ENCODE measurements at regions not wholly inside any gene's neighbourhood (a gene's known extent, or its start where the extent isn't known, plus 50 kb on each side); places are given as distances from the start of the nearest gene placed in this dataset.
A peak's percentile ranks its signal among the peaks of the same experiment; 100 is the strongest.

- Mint-ChIP-seq H3K36me3 (no peaks in the 10 kb centered on the region), H3K4me1 (no peaks in the 10 kb centered on the region)
- no peak for ATAC-seq (ENCODE audit: low read depth in 2 of 2)
Observed at GRCh38 chr6:93057584-93057983, 361.8 kb downstream of the EPHA7 start.

GRCh38 chr6:93048381-93048780 lies 371.0 kb downstream of the EPHA7 start:
- Mint-ChIP-seq H3K36me3 (no peaks in the 10 kb centered on the region), H3K27ac (no peak overlapping the region), H3K4me3 (no peak overlapping the region), H3K27me3 (no peaks in the 10 kb centered on the region), H3K9me3 (peaks cover 0 to 5% (median 0%) of the 10 kb centered on the region in 7 donors), H3K4me1 (no peaks in the 10 kb centered on the region)
- DNase-seq (no peak), ATAC-seq (ENCODE audit: low read depth in 2 of 2) (no peak)

More at GRCh38 chr6:93057584-93057983, 361.8 kb downstream of the EPHA7 start:
- Mint-ChIP-seq H3K4me3 (no peak overlapping the region), H3K9me3 (peaks cover 0 to 15% (median 3%) of the 10 kb centered on the region in 7 donors), H3K27ac (peak overlapping the region in 1 of 6 donors; percentile 1), H3K27me3 (no peaks in the 10 kb centered on the region)
- DNase-seq = no peak

- Mint-ChIP-seq H3K27ac (no peak overlapping the region), H3K4me1 (no peaks in the 10 kb centered on the region), H3K27me3 (no peaks in the 10 kb centered on the region), H3K9me3 (peaks cover 0 to 5% (median 0%) of the 10 kb centered on the region in 7 donors), H3K36me3 (no peaks in the 10 kb centered on the region), H3K4me3 (no peak overlapping the region)
- ATAC-seq (ENCODE audit: low read depth in 2 of 2) (no peak), DNase-seq (no peak)
Observed at GRCh38 chr6:93047033-93047432, 372.3 kb downstream of the EPHA7 start.

GRCh38 chr6:93045156-93045555 lies 374.2 kb downstream of the EPHA7 start:
- DNase-seq = no peak
- Mint-ChIP-seq H3K9me3 (peaks cover 0 to 5% (median 0%) of the 10 kb centered on the region in 7 donors), H3K4me1 (no peaks in the 10 kb centered on the region)

GRCh38 chr6:93040375-93040774 lies 379.0 kb downstream of the EPHA7 start:
- DNase-seq (no peak), ATAC-seq (ENCODE audit: low read depth in 2 of 2) (no peak)
- Mint-ChIP-seq H3K4me1 (no peaks in the 10 kb centered on the region), H3K27ac (no peak overlapping the region), H3K36me3 (no peaks in the 10 kb centered on the region), H3K27me3 (no peaks in the 10 kb centered on the region), H3K4me3 (no peak overlapping the region), H3K9me3 (peaks cover 6 to 28% (median 15%) of the 10 kb centered on the region in 7 donors)

More at GRCh38 chr6:93045156-93045555, 374.2 kb downstream of the EPHA7 start:
- no peak overlapping the region for H3K27ac Mint-ChIP-seq
- H3K4me3 Mint-ChIP-seq = no peak overlapping the region
- H3K27me3 Mint-ChIP-seq = no peaks in the 10 kb centered on the region
- H3K36me3 Mint-ChIP-seq = no peaks in the 10 kb centered on the region
- no peak for ATAC-seq (ENCODE audit: low read depth in 2 of 2)

GRCh38 chr6:93036835-93037234 lies 382.5 kb downstream of the EPHA7 start:
- ATAC-seq (ENCODE audit: low read depth in 2 of 2) = no peak
- H3K4me3 Mint-ChIP-seq = no peak overlapping the region
- H3K36me3 Mint-ChIP-seq = no peaks in the 10 kb centered on the region
- no peak overlapping the region for H3K27ac Mint-ChIP-seq
- H3K4me1 Mint-ChIP-seq = no peaks in the 10 kb centered on the region
- H3K27me3 Mint-ChIP-seq = no peaks in the 10 kb centered on the region
- peaks cover 4 to 32% (median 19%) of the 10 kb centered on the region in 7 donors for H3K9me3 Mint-ChIP-seq
- no peak for DNase-seq

- DNase-seq (no peak), ATAC-seq (ENCODE audit: low read depth in 2 of 2) (no peak)
- H3K4me1 Mint-ChIP-seq = no peaks in the 10 kb centered on the region
- no peaks in the 10 kb centered on the region for H3K27me3 Mint-ChIP-seq
- no peak overlapping the region for H3K4me3 Mint-ChIP-seq
- H3K9me3 Mint-ChIP-seq = peaks cover 5 to 32% (median 20%) of the 10 kb centered on the region in 7 donors
- H3K27ac Mint-ChIP-seq = no peak overlapping the region
- no peaks in the 10 kb centered on the region for H3K36me3 Mint-ChIP-seq
Observed at GRCh38 chr6:93035756-93036155, 383.6 kb downstream of the EPHA7 start.

GRCh38 chr6:93021235-93021915 lies 398.0 kb downstream of the EPHA7 start:
- DNase-seq = no peak
- no peak overlapping the region for H3K27ac Mint-ChIP-seq
- no peak for ATAC-seq (ENCODE audit: low read depth in 2 of 2)
- no peaks in the 10 kb centered on the region for H3K36me3 Mint-ChIP-seq
- H3K27me3 Mint-ChIP-seq = no peaks in the 10 kb centered on the region
- peaks cover 0 to 6% (median 5%) of the 10 kb centered on the region in 7 donors for H3K9me3 Mint-ChIP-seq
- no peak overlapping the region for H3K4me3 Mint-ChIP-seq
- H3K4me1 Mint-ChIP-seq = no peaks in the 10 kb centered on the region

GRCh38 chr6:93017626-93018025 lies 401.7 kb downstream of the EPHA7 start:
- Mint-ChIP-seq H3K36me3 (no peaks in the 10 kb centered on the region), H3K4me3 (no peak overlapping the region), H3K4me1 (no peaks in the 10 kb centered on the region), H3K27ac (no peak overlapping the region), H3K27me3 (no peaks in the 10 kb centered on the region), H3K9me3 (peaks cover 0 to 5% (median 4%) of the 10 kb centered on the region in 7 donors)
- no peak for ATAC-seq (ENCODE audit: low read depth in 2 of 2)
- no peak for DNase-seq

- H3K4me3 Mint-ChIP-seq = no peak overlapping the region
- H3K27ac Mint-ChIP-seq = no peak overlapping the region
- H3K4me1 Mint-ChIP-seq = no peaks in the 10 kb centered on the region
- no peaks in the 10 kb centered on the region for H3K27me3 Mint-ChIP-seq
- peaks cover 0 to 5% (median 4%) of the 10 kb centered on the region in 7 donors for H3K9me3 Mint-ChIP-seq
- no peak for DNase-seq
- no peak for ATAC-seq (ENCODE audit: low read depth in 2 of 2)
- H3K36me3 Mint-ChIP-seq = no peaks in the 10 kb centered on the region
Observed at GRCh38 chr6:93017213-93017612, 402.1 kb downstream of the EPHA7 start.

- no peak overlapping the region for H3K27ac Mint-ChIP-seq
- DNase-seq (no peak), ATAC-seq (ENCODE audit: low read depth in 2 of 2) (no peak)
- H3K36me3 Mint-ChIP-seq = no peaks in the 10 kb centered on the region
- H3K27me3 Mint-ChIP-seq = no peaks in the 10 kb centered on the region
- H3K4me3 Mint-ChIP-seq = no peak overlapping the region
- peaks cover 0 to 4% (median 0%) of the 10 kb centered on the region in 7 donors for H3K9me3 Mint-ChIP-seq
- H3K4me1 Mint-ChIP-seq = no peaks in the 10 kb centered on the region
Observed at GRCh38 chr6:93013054-93013453, 406.3 kb downstream of the EPHA7 start.

GRCh38 chr6:93008375-93008774 lies 411.0 kb downstream of the EPHA7 start:
- H3K27me3 Mint-ChIP-seq = no peaks in the 10 kb centered on the region
- H3K4me3 Mint-ChIP-seq = no peak overlapping the region
- no peaks in the 10 kb centered on the region for H3K36me3 Mint-ChIP-seq
- ATAC-seq (ENCODE audit: low read depth in 2 of 2) (no peak), DNase-seq (no peak)
- no peak overlapping the region for H3K27ac Mint-ChIP-seq
- H3K9me3 Mint-ChIP-seq = peaks cover 0 to 6% (median 0%) of the 10 kb centered on the region in 7 donors
- H3K4me1 Mint-ChIP-seq = no peaks in the 10 kb centered on the region

GRCh38 chr6:92989656-92990055 lies 429.7 kb downstream of the EPHA7 start:
- peak overlapping the region in 1 of 8 donors; percentile 10 for H3K4me3 Mint-ChIP-seq
- DNase-seq (no peak), ATAC-seq (ENCODE audit: low read depth in 2 of 2) (no peak)
- H3K27me3 Mint-ChIP-seq = no peaks in the 10 kb centered on the region
- no peak overlapping the region for H3K27ac Mint-ChIP-seq
- H3K9me3 Mint-ChIP-seq = peaks cover 0 to 3% (median 0%) of the 10 kb centered on the region in 7 donors
- H3K4me1 Mint-ChIP-seq = no peaks in the 10 kb centered on the region
- H3K36me3 Mint-ChIP-seq = no peaks in the 10 kb centered on the region

GRCh38 chr6:92979281-92979680 lies 440.1 kb downstream of the EPHA7 start:
- H3K27me3 Mint-ChIP-seq = no peaks in the 10 kb centered on the region
- no peak for ATAC-seq (ENCODE audit: low read depth in 2 of 2)
- H3K9me3 Mint-ChIP-seq = peaks cover 0 to 5% (median 0%) of the 10 kb centered on the region in 7 donors
- DNase-seq = no peak
- no peaks in the 10 kb centered on the region for H3K4me1 Mint-ChIP-seq
- no peaks in the 10 kb centered on the region for H3K36me3 Mint-ChIP-seq
- H3K27ac Mint-ChIP-seq = no peak overlapping the region
- H3K4me3 Mint-ChIP-seq = no peak overlapping the region
